Loucy (cell line): ENCODE measurements at regions not wholly inside any gene's neighbourhood (a gene's known extent, or its start where the extent isn't known, plus 50 kb on each side); places are given as distances from the start of the nearest gene placed in this dataset.

ENCODE experiments used
- H2AFZ ChIP-seq: fragments of 200-600 bp; sonication (generic); 2 replicates; pipeline ENCODE4 v1.6.0; 2016; ENCODE audit warnings: antibody characterized with exemption, mild to moderate bottlenecking, low read length, moderate library complexity
- H3F3A ChIP-seq: fragments of 200-600 bp; 2 replicates; pipeline ENCODE4 v1.6.0; 2016; ENCODE audit warnings: antibody characterized with exemption, low read depth, mild to moderate bottlenecking
- H3K27me3 ChIP-seq: fragments of 200-600 bp; sonication (generic); 2 replicates; pipeline ENCODE4 v1.6.1; 2014; ENCODE audit warnings: low read length, mild to moderate bottlenecking; ENCODE audit not compliant: insufficient read depth, poor library complexity, severe bottlenecking
- H3K36me3 ChIP-seq: fragments of 200-600 bp; sonication (generic); 2 replicates; pipeline ENCODE4 v1.6.1; 2016; ENCODE audit warnings: low read length; ENCODE audit not compliant: insufficient read depth
- H3K4me1 ChIP-seq: fragments of 200-600 bp; sonication (generic); 2 replicates; pipeline ENCODE4 v1.5.1; 2014; ENCODE audit warnings: low read length, mild to moderate bottlenecking; ENCODE audit not compliant: insufficient read depth, poor library complexity, severe bottlenecking
- H3K4me2 ChIP-seq: fragments of 200-600 bp; sonication (generic); 2 replicates; pipeline ENCODE4 v1.6.0; 2014; ENCODE audit warnings: antibody characterized with exemption, low read length, low read depth, mild to moderate bottlenecking; ENCODE audit not compliant: poor library complexity, severe bottlenecking
- H3K4me3 ChIP-seq: fragments of 200-600 bp; sonication (generic); 2 replicates; pipeline ENCODE4 v1.5.1; 2014; ENCODE audit warnings: low read length, mild to moderate bottlenecking, mixed read lengths; ENCODE audit not compliant: poor library complexity, severe bottlenecking
- H3K79me2 ChIP-seq: fragments of 200-600 bp; sonication (generic); 2 replicates; pipeline ENCODE4 v1.6.1; 2014; ENCODE audit warnings: low read length; ENCODE audit not compliant: insufficient read depth
- H3K9ac ChIP-seq: fragments of 200-600 bp; sonication (generic); 2 replicates; pipeline ENCODE4 v1.6.0; 2014; ENCODE audit warnings: mild to moderate bottlenecking, low read depth, low read length, moderate library complexity; ENCODE audit not compliant: poor library complexity, severe bottlenecking
- H3K9me2 ChIP-seq: fragments of 200-600 bp; sonication (generic); replicated peaks from 2 replicates; pipeline ENCODE4 v1.6.1; 2016; ENCODE audit warnings: low read depth, low read length, mixed read lengths
- H3K9me3 ChIP-seq: fragments of 200-600 bp; sonication (generic); 2 replicates; pipeline ENCODE4 v1.6.1; 2014; ENCODE audit warnings: mild to moderate bottlenecking, antibody characterized with exemption, low read length, low read depth; ENCODE audit not compliant: insufficient read depth
- H4K20me1 ChIP-seq: fragments of 200-600 bp; sonication (generic); 2 replicates; pipeline ENCODE4 v1.6.0; 2014; ENCODE audit warnings: antibody characterized with exemption, low read length, mild to moderate bottlenecking; ENCODE audit not compliant: insufficient read depth, poor library complexity, severe bottlenecking
- CTCF ChIP-seq: fragments of 200-600 bp; sonication (generic); conservative IDR thresholded peaks from 2 replicates; pipeline ENCODE4 v1.5.1; 2014; ENCODE audit warnings: mild to moderate bottlenecking, antibody characterized with exemption, low read length
- EZH2phosphoT487 ChIP-seq: fragments of 200-600 bp; IDR thresholded peaks from 2 replicates; pipeline ENCODE4 v1.6.1; 2018; ENCODE audit warnings: antibody characterized with exemption, mild to moderate bottlenecking, moderate library complexity, borderline replicate concordance

DNA sequence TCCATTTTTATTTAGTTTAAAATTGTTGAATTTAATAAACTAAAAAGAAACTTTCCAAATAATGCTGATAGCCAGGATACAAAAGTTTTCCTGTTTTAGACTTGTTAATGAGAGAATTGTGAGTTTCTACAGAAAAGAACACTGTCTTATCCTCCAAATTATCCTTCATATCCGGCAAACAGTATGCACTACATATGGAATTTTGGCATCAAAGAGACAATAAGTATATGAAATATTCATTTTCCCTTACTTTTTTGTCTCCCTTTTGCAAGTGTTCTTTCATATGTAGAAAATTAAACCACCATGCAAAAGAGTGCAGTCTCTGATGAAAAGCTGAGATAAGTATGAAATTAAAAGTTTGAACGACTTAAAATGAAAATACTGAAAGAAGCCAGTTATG lies 159.4 kb downstream of the UBE2E3 start:
- TF ChIP-seq CTCF, result no peak
- no peak for TF ChIP-seq EZH2phosphoT487

GRCh38 chr2:181140414-181140813 lies 160.0 kb downstream of the UBE2E3 start:
- no peaks in the 10 kb centered on the region for H4K20me1 ChIP-seq
- peaks cover 40% of the 10 kb centered on the region for H3K79me2 ChIP-seq
- H2AFZ ChIP-seq, result no peak overlapping the region
- H3K4me3 ChIP-seq, result peak overlapping the region; percentile 18
- H3K9ac ChIP-seq, result peak overlapping the region; percentile 35
- no peaks in the 10 kb centered on the region for H3F3A ChIP-seq
- H3K9me2 ChIP-seq, result no peaks in the 10 kb centered on the region
- no peaks in the 10 kb centered on the region for H3K27me3 ChIP-seq
- TF ChIP-seq CTCF, result no peak
- no peak for TF ChIP-seq EZH2phosphoT487
- H3K4me2 ChIP-seq, result peak overlapping the region; percentile 59
- no peaks in the 10 kb centered on the region for H3K36me3 ChIP-seq
- H3K9me3 ChIP-seq, result peaks cover 4% of the 10 kb centered on the region; the same call in 1 of the 2 replicates
- peaks cover 66% of the 10 kb centered on the region for H3K4me1 ChIP-seq

More for the DNA sequence above, 159.4 kb downstream of the UBE2E3 start:
- Histone ChIP-seq H3K4me2 (peak overlapping the region; percentile 59), H3K9ac (peak overlapping the region; percentile 35), H3K9me3 (peaks cover 5% of the 10 kb centered on the region; the same call in 1 of the 2 replicates), H3K9me2 (no peaks in the 10 kb centered on the region), H3K4me3 (peak overlapping the region; percentile 18), H2AFZ (no peak overlapping the region), H3K4me1 (peaks cover 62% of the 10 kb centered on the region), H4K20me1 (no peaks in the 10 kb centered on the region), H3K27me3 (no peaks in the 10 kb centered on the region), H3F3A (no peaks in the 10 kb centered on the region), H3K79me2 (peaks cover 39% of the 10 kb centered on the region), H3K36me3 (no peaks in the 10 kb centered on the region)

DNA sequence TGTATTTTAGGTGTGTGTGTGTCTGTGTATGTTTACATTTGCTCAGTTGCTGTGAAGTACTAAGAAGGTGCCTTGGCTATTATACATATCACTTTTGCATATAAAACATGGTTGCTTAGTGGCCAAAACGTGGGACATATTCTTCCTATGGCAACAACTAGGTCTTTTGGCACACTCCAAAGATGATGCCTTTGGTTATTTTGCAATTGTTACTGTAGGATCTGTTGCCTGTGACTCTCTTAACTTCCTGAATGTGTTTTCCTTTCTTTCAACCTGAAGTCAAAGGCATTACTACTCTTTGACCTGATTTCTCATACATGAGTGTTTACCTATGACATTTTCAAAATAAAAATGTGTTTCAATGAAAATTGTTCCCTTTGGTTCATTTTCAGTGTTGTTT lies 160.5 kb downstream of the UBE2E3 start:
- H3K36me3 ChIP-seq, result no peaks in the 10 kb centered on the region
- H3K27me3 ChIP-seq, result no peaks in the 10 kb centered on the region
- H3K9ac ChIP-seq, result peak overlapping the region; percentile 2
- peak overlapping the region; percentile 5; the same call in 1 of the 2 replicates for H2AFZ ChIP-seq
- peaks cover 42% of the 10 kb centered on the region for H3K79me2 ChIP-seq
- no peaks in the 10 kb centered on the region for H3K9me2 ChIP-seq
- peak overlapping the region; percentile 15 for H3K4me3 ChIP-seq
- no peak for TF ChIP-seq EZH2phosphoT487
- no peak for TF ChIP-seq CTCF
- H3K4me1 ChIP-seq, result peaks cover 68% of the 10 kb centered on the region
- H3K4me2 ChIP-seq, result peak overlapping the region; percentile 59
- no peaks in the 10 kb centered on the region for H3F3A ChIP-seq
- no peaks in the 10 kb centered on the region for H4K20me1 ChIP-seq
- no peaks in the 10 kb centered on the region for H3K9me3 ChIP-seq
